UCSD-AML1 (cell line): ENCODE measurements at regions not wholly inside any gene's neighbourhood (a gene's known extent, or its start where the extent isn't known, plus 50 kb on each side); places are given as distances from the start of the nearest gene placed in this dataset.

ENCODE experiments used
- DNase-seq: peaks from one replicate; lab custom pipeline; 2025; ENCODE audit not compliant: unreplicated experiment; lab: John Stamatoyannopoulos, UW

DNA sequence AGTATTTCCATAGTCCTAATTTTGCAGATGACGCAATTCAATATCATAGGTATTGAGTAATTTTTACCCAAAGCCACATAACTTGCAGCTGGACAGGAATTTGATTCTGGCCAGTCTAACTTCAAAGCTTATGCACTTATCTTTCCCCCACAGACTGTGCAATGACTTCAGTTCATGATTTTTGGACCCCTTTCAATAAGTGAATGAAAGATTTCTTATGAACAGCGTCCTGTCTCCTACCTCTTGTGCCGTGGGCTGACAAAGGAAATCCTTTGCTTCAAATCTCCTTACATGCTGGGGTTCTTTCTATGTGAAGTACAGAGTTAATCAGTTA, 217.7 kb upstream of the KIRREL3 start:
- DNase-seq, result no peak

GRCh38 chr11:127217452-127218274, 217.1 kb upstream of the KIRREL3 start:
- DNase-seq, result no peak

DNA sequence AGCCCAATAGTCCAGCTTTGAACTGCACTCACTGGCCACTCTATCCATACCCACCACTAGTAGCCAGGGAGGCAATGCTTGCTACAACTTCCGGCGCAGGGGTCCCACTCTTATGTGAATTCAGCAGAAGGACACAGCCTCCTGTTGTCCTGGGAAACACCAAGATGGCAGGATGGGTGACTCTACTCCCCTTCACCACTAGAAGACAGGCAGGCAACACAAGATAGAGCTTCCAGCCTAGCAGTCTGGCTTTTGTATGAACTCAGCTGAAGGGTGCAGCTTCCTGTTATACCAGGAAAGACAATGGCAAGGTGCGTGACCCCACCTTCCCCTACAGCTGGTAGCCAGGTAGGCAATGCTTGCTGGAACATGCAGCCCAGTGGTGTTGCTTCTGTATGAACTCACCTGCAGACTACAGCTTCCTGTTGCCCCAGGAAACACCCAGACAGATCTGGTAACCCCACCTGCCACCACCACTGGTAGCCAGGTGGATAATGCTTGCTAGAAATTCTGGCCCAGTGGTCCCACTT, 205.2 kb upstream of the KIRREL3 start:
- no peak for DNase-seq

GRCh38 chr11:127203490-127203889, 202.9 kb upstream of the KIRREL3 start:
- DNase-seq, result no peak

DNA sequence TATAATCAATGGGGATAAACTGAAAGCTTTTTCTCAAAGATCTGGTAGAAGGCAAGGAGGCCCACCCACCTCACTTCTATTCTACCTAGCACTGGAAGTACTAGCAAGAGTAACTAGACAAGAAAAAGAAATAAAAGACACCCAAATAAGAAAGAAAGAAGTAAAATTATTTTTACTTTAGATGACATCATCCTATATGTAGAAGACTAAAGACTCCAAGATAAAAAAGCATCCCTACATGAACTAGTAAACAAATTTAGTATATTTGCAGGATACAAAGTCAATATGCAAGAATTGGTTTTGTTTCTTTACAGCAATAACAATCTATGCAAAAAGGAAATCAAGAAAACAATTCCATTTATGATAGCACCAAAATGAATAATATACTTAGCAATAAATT, 201.5 kb upstream of the KIRREL3 start:
- no peak for DNase-seq

- DNase-seq, result no peak
Measured at GRCh38 chr11:127199306-127199801, 198.8 kb upstream of the KIRREL3 start.

DNA sequence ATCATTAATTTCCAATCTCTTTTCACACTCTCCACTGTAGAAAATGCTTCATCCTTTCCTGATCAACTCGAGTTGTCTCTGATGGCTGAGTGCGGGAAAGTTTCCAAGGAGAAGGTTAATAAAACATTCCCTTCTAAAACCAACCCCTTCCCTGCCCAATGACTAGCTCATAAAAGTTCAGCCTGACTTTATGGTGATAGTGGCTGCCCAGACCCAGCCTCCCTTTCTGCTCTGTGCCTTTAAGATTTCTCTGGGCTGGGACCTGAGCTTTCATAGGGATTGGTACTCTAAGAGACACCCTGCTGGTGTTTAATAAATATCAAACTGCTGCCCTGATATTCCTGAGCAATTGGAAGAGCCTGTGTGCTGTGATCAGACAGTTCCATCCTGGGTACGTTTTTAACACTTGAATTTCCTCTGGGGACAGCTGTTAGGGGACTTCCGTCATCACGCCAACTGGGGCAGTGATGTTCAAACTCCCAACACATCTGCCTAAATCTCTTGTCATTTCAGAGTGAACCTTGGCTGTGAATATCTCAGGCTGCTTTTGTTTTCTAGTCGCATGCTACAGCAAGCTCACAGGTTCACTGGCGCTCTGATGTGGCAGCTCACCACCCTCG, 195.0 kb upstream of the KIRREL3 start:
- DNase-seq, result no peak

GRCh38 chr11:127194521-127194920, 194.0 kb upstream of the KIRREL3 start:
- no peak for DNase-seq

GRCh38 chr11:127193950-127194349, 193.4 kb upstream of the KIRREL3 start:
- no peak for DNase-seq

GRCh38 chr11:127191689-127192088, 191.1 kb upstream of the KIRREL3 start:
- no peak for DNase-seq

GRCh38 chr11:127191261-127191660, 190.7 kb upstream of the KIRREL3 start:
- DNase-seq, result no peak

- DNase-seq, result no peak
Measured at GRCh38 chr11:127182586-127183203, 182.1 kb upstream of the KIRREL3 start.

- DNase-seq, result no peak
Measured at GRCh38 chr11:127157225-127157624, 156.7 kb upstream of the KIRREL3 start.

- DNase-seq, result no peak
Measured at GRCh38 chr11:127149410-127149809, 148.8 kb upstream of the KIRREL3 start.

GRCh38 chr11:127143251-127143650, 142.7 kb upstream of the KIRREL3 start:
- no peak for DNase-seq

GRCh38 chr11:127138613-127139012, 138.0 kb upstream of the KIRREL3 start:
- no peak for DNase-seq

GRCh38 chr11:127137771-127138280, 137.3 kb upstream of the KIRREL3 start:
- no peak for DNase-seq

DNA sequence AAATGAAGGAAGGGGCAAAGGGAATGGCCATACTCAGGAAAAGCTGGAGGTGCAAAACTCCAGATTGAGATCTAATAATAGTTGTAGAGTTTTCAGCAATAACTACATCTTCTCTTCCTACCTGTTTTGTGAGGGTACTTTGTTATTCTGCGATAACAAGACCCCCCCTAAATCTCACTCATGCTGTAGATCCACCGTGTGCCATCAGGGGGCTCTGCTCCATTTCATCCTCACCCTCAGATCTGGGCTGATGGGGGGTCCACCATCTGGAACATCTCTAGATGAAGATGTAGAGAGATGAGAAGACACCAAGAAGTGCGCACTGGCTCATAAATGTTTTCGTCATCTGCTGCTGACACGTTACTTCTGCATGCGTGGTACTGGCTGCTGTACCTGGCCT, 135.9 kb upstream of the KIRREL3 start:
- no peak for DNase-seq

DNA sequence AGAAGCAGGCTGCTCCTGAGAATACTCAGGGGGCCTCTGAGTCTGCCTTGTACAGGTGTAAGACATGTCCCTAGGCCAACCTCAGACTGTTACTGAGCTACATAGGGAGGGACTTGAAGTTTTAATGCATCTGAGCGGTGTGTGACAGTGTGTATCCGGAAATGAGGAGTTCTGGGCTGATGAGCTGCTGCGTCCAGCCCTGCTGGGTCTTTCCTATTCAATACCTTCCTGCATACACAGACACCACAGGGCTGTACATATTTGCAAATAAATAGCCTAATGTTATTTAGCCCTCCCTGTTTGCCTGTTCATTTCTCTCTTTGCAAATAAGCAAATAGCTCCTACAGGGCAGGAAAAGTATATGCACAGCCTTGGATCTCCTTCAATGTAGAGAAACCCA, 134.7 kb upstream of the KIRREL3 start:
- no peak for DNase-seq

DNA sequence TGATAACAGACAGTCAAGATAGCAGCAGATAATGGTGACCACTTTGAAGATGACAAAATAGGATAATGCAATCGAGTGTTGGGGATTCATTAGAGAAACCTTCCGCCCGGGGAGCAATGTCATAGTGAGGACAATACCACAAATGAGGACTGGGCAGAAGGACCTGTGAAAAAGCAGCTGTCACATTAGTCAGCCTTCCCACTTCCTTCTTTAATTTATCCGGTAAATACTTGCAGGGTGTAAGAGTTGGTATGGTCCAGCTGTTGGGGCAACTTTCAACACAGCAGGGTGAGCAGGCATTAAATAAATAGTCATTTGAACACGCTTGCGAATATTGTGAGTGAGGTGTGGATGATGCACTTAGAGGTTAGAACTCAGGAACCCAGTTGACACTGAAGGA, 132.5 kb upstream of the KIRREL3 start:
- no peak for DNase-seq

- no peak for DNase-seq
Measured at GRCh38 chr11:127130321-127130720, 129.8 kb upstream of the KIRREL3 start.

GRCh38 chr11:127126986-127127385, 126.4 kb upstream of the KIRREL3 start:
- no peak for DNase-seq
